MG63 (cell line): ENCODE measurements at regions not wholly inside any gene's neighbourhood (a gene's known extent, or its start where the extent isn't known, plus 50 kb on each side); places are given as distances from the start of the nearest gene placed in this dataset.

Experiments
- DNase-seq: peaks from one replicate; pipeline ENCODE4 v3.0.0-alpha.2; 2020
- H3K27me3 ChIP-seq: fragments of 250-450 bp; sonication (Bioruptor Pico); 2 replicates; pipeline ENCODE4 v1.5.1; 2020; ENCODE audit warnings: mild to moderate bottlenecking, moderate library complexity
- H3K36me3 ChIP-seq: fragments of 250-450 bp; sonication (Bioruptor Pico); 2 replicates; pipeline ENCODE4 v1.5.1; 2020; ENCODE audit warnings: mild to moderate bottlenecking, moderate library complexity
- H3K4me3 ChIP-seq: fragments of 250-450 bp; sonication (Bioruptor Pico); 2 replicates; pipeline ENCODE4 v1.5.1; 2020; ENCODE audit warnings: mild to moderate bottlenecking, moderate library complexity
- H3K9me3 ChIP-seq: fragments of 250-450 bp; sonication (Bioruptor Pico); 2 replicates; pipeline ENCODE4 v1.5.1; 2020; ENCODE audit warnings: mild to moderate bottlenecking, moderate library complexity

DNA sequence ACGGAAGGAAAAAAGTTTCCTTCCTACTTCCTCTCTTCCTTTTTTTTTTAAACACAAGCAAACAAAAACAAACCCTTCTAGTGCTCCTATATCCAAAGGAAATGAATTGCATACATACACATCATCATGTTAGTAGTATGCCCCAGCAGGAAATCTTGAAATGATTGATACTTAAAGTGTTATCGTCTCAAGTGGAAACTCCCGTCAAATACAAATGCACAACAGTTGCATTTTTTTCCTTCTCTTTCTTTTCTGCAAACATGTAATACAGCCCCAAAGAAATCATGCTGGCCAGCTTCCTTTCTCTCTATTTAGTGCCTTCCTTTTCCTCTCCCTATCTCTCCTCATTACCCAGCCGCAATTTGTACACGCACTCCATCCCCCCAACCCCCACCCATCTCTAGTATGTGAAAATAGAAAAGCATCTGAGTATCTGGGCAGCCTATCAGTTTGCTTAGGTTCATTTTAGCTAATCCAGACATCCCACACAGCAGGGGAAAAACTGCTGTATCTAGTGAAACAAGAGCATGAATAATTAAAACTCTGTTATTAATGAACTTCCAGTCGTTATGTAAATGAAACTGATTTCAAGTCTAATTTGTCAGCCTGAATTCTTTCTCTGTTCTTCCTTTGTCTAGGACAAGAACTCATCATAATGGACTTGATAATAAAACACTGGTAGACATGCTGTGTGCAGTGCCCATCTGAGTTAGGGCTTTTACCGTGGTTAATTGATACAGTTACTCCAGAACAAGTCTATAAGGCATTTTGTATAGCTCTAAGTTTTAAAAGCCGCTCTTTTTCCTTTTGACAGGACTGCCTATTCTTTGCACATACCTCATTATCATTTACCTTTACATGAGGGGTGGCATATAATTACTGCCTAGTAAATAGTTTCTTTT, 336.5 kb upstream of the ADGRL2 start:
- no peak overlapping the region for H3K4me3 ChIP-seq
- no peak for DNase-seq
- H3K27me3 ChIP-seq, result no peaks in the 10 kb centered on the region
- H3K9me3 ChIP-seq, result no peaks in the 10 kb centered on the region
- H3K36me3 ChIP-seq, result no peaks in the 10 kb centered on the region

DNA sequence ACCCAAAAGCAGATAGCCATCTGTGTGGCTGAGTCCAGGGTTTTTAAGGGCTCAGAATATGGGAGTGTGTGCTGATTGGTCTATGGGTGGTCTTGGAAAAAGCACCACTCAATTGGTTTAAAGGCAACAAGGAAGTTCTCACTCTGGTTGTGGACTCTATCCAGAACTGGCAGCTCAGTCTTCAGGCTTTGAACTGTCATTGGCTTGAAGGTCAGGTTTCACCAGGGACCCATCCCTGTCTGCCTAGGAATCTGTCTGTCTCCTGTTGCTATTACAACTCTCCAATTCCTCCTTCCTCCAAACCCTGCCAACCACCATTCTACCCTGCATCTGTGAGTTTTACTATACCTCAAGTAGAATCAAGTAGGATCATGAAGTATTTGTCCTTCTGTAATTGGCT, 341.7 kb upstream of the ADGRL2 start:
- DNase-seq, result no peak
- H3K4me3 ChIP-seq, result no peak overlapping the region
- H3K9me3 ChIP-seq, result no peaks in the 10 kb centered on the region
- H3K36me3 ChIP-seq, result no peaks in the 10 kb centered on the region
- no peaks in the 10 kb centered on the region for H3K27me3 ChIP-seq

DNA sequence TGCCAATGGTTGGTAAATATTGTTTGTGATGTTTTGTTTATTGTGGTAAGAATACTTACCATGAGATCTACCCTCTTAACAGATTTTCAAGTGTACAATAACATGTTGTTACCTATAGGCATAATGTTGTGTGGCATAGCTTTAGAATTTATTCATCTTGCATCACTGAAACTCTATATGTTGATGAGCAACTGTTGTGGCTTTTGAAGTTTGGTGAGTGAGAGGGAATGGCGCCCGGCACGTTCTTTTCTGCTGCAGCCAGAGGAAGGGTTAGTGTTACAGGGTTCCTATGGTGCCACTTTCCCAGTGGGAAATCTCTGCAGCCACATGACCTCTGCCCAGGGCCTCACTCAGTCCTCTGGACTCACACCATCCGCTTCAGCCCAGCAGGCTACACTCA, 342.5 kb upstream of the ADGRL2 start:
- Histone ChIP-seq H3K9me3 (no peaks in the 10 kb centered on the region), H3K27me3 (no peaks in the 10 kb centered on the region), H3K4me3 (no peak overlapping the region), H3K36me3 (no peaks in the 10 kb centered on the region)
- DNase-seq, result no peak

DNA sequence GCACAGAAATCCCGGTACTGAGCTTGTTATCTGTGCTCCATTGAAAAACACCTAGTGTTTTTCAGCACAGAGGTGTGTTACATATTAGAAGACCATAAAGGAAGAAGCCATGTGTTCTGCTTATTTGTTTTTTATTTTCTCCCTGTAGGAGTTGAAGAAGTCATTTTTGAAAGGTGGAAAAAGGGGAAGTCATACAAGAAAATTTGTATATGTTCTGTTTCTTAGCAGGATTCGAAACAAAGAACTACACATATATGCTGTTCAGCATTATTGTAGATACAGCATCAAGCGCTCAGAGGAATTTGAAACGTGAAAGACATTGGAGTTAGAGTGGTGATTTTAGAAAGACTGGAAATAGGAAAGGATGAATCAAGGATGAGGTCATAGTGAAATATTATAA, 345.3 kb upstream of the ADGRL2 start:
- DNase-seq, result no peak
- H3K4me3 ChIP-seq, result no peak overlapping the region
- no peaks in the 10 kb centered on the region for H3K36me3 ChIP-seq

DNA sequence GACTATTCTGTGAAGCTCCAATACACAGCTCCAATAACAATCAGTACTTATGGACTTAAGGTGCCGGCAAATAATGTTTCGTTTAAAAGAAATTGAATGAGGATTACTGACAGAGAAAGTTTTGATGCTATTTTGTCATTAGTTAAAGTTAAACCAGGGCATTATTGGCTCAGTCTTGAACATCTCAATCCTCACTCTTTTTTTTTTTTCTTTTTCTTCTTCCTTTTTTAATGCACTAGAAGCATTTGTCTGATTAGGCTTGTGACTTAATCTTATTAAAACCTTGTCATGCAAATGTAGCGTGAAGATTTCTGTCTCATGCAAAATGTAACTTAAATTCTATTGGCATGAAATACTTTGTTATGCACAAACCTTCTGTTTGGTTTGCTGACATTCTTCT, 346.8 kb upstream of the ADGRL2 start:
- no peaks in the 10 kb centered on the region for H3K27me3 ChIP-seq
- H3K9me3 ChIP-seq, result no peaks in the 10 kb centered on the region
- DNase-seq, result no peak
- H3K4me3 ChIP-seq, result no peak overlapping the region
- H3K36me3 ChIP-seq, result no peaks in the 10 kb centered on the region

More for the DNA sequence above, 345.3 kb upstream of the ADGRL2 start:
- Histone ChIP-seq H3K9me3 (no peaks in the 10 kb centered on the region), H3K27me3 (no peaks in the 10 kb centered on the region)

DNA sequence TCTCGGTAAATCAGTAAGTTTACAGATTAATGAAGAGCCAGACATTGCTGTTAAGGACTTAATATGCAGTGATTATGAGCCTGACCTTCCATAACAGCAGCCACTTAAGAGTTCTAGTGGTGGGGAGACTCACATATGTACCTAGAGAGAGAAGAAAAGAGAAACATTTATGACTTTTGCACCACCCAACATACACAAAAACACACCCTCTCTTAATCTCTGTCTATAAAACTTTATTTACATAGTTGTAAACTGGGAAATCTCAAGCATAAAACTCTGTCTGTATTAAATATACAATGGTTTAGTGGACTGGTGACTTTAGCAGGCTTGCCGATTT, 347.4 kb upstream of the ADGRL2 start:
- no peak for DNase-seq
- H3K27me3 ChIP-seq, result no peaks in the 10 kb centered on the region

DNA sequence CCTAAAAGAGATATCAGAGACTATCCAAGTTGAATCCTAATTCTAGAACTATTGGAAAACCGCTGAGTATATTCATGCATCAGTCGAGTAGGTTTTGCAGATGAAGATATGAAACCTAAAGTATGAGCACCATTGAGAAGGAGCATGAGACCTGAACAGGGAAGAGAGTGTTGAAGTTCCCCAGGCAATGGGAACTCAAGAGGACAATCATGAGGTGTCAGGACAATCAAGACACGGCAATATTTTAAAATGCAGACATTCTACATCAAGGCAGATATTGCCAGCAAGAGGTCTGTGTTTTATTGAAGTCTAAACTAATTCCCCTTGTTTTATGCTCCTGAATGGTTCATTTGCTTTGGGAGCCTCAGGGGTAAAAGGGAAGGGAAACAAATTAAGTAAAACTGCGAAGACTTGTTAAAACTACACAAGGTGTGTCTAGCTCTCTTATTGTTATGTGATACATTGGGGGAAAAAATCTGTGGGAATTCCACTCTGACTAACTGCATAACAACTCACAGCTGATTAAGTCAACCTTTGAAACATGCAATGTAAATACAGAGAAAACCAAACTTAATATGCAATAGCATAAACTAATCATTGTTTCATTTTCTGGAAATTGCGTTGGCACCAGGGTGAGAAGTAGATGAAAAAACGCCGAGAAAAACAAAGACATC, 347.9 kb upstream of the ADGRL2 start:
- no peaks in the 10 kb centered on the region for H3K9me3 ChIP-seq
- no peak overlapping the region for H3K4me3 ChIP-seq
- no peak for DNase-seq
- no peaks in the 10 kb centered on the region for H3K27me3 ChIP-seq
- no peaks in the 10 kb centered on the region for H3K36me3 ChIP-seq

More for the DNA sequence above, 347.4 kb upstream of the ADGRL2 start:
- Histone ChIP-seq H3K36me3 (no peaks in the 10 kb centered on the region), H3K4me3 (no peak overlapping the region), H3K9me3 (no peaks in the 10 kb centered on the region)

DNA sequence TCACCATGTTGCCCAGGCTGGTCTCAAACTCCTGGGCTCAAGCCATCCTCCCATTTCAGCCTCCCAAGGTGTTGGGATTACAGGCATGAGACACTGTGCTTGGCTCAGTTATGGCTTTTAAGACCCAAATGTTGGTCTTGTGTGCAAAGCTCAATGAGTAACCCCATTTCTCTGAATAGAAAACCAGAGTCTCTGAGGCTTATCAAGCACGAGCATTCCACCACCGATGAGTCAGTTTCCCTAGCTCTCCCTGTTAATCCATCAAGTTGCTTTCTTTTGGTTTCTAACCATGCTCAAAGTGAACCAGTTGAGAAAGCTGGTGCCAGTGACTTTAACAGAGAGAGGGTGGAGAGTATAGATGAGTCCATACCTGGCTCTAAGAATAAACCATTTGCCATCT, 350.9 kb upstream of the ADGRL2 start:
- DNase-seq, result no peak
- Histone ChIP-seq H3K36me3 (no peaks in the 10 kb centered on the region), H3K4me3 (no peak overlapping the region), H3K27me3 (no peaks in the 10 kb centered on the region), H3K9me3 (no peaks in the 10 kb centered on the region)

DNA sequence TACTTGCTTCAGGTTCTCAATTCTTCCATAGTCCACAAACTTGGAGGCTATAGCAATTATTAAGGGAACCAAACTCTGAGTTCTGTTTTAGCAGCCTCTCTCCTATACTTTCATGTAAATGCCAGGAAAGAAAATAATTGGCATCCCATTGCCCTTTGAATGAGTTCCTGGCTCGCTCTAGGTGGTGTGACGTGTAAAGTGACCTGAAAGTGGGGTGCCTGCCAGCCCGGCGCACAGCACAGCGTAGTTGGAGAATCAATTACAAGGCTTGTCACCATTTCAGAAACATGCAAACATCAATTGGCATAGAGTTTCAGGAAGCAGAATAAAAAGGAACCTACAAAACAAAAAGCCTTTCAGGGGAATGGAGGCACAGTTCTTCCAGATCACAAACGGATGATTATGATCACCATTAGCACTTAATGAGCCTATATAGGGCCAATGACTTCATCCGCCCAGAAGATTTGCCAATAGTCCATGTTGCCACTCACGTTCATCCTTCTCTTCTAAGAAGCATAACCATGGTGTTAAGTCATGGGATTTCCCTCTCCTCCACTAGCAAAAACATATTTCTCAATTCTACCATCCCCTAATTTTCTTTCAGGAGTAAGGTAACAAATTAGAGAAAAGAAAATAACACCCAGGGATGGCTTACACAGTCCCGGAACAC, 354.6 kb upstream of the ADGRL2 start:
- no peak overlapping the region for H3K4me3 ChIP-seq
- H3K36me3 ChIP-seq, result no peaks in the 10 kb centered on the region
- H3K27me3 ChIP-seq, result no peaks in the 10 kb centered on the region
- no peak for DNase-seq
- no peaks in the 10 kb centered on the region for H3K9me3 ChIP-seq

DNA sequence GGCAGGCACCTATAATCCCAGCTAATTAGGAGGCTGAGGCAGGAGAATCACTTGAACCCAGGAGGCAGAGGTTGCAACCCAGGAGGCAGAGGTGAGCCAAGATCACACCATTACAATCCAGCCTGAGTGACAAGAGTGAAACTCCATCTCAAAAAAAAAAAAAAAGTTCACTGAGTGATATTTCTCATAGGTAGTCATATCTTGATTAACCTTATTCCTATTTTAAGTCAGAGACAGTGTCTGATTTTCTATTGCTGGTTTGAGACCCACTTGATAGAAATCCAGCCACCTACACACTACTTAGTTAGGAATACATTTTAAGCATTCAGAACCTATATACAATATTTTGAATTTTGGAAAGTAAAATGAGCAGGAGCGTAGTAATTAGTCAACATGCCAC, 357.4 kb upstream of the ADGRL2 start:
- no peak for DNase-seq
- H3K4me3 ChIP-seq, result no peak overlapping the region
- H3K27me3 ChIP-seq, result no peaks in the 10 kb centered on the region
- H3K36me3 ChIP-seq, result no peaks in the 10 kb centered on the region
- H3K9me3 ChIP-seq, result no peaks in the 10 kb centered on the region

DNA sequence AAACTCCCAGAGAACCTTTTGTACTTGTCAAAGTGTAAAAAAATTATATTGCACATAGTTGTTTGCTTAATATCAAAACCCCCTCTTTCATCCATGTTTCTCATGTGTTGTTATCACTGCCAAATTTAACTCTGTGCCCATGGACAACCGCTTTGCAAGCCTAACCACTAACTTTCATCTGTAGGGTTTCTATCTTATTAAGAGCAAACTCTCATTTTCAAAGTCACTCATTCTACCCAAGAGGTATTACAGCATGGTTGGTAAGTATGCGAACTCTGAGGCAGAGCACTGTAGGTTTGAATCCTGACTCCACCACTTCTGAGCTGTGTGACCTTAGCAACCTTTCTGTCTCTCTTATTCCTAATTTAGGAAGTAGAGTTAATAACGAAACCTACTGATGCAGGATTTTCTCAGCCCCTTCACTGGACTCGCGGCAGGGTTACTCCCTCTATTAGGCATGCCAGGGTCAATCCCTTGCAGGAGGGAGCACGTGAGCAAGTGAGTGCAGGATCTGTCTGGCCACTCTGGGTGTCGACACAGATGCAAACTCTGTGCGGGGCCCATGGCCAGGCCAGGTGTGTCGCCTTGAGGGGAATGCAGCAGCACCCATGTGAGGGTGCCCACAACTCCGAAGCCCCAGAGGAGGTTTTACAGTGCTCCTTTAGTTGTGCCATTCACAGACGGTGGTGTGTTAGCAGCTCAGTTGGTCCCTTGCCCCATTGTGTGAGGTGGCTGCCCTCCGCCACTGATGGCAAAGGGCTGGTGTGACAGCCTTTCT, 361.5 kb upstream of the ADGRL2 start:
- Histone ChIP-seq H3K4me3 (no peak overlapping the region), H3K9me3 (no peaks in the 10 kb centered on the region), H3K27me3 (no peaks in the 10 kb centered on the region), H3K36me3 (no peaks in the 10 kb centered on the region)
- no peak for DNase-seq

DNA sequence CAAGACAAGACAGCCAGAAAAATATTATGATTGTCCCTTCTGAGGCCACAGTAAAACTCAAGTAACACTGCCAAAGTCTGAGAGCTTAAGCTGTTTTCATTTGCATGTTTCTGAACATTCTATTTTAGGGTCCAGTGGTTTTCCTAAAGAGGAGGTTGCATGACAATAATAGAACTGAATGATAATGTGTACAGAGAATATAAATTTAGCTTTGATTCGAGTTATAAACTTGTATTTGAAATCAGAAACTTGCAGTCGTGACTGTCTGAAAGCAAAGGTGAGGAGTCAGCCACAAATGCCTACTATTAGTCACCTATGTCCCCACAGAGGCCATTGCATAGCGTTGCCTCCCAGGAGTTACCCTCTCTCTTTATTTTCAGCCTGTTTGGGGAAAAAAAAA, 363.1 kb upstream of the ADGRL2 start:
- no peaks in the 10 kb centered on the region for H3K27me3 ChIP-seq
- DNase-seq, result no peak
- H3K4me3 ChIP-seq, result no peak overlapping the region
- no peaks in the 10 kb centered on the region for H3K36me3 ChIP-seq
- H3K9me3 ChIP-seq, result no peaks in the 10 kb centered on the region

DNA sequence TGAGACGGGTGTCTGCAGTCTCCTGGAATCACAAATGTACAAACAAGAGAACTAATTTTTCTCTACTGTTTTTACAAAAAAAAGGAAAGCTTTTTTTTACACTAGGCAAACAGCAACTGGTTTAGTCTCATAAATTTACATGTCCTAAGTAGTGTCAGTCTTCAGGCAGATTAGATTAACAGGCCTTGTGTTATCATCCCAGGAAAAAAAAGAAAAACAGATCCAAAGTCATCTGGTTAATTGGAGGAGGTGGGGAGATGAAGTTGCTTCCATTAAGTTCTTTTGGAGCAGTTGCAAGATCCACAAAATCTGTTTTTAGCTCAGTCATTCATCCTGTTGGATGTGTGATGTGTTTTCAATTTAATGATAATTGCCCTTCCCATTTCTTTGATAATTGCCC, 363.5 kb upstream of the ADGRL2 start:
- no peaks in the 10 kb centered on the region for H3K9me3 ChIP-seq
- DNase-seq, result no peak
- no peak overlapping the region for H3K4me3 ChIP-seq
- H3K27me3 ChIP-seq, result no peaks in the 10 kb centered on the region
- H3K36me3 ChIP-seq, result no peaks in the 10 kb centered on the region

DNA sequence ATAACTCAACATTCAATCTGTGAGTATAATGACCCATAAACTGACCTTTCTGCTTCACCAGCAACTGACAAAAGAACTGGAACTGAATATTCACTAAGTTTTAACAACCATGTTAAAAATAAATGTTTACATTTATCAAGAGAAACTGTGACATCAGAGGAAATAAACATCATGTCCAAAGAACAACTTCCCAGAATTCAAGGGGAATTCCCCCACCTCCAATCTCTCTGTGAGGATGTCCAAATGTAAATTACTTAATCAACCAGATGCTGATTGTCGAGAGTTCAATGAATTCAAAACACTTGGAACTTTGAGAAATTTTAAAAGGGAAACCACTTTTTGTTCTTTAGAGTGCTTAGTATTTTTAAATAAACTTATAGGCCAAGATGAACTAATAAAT, 365.6 kb upstream of the ADGRL2 start:
- Histone ChIP-seq H3K27me3 (no peaks in the 10 kb centered on the region), H3K36me3 (no peaks in the 10 kb centered on the region), H3K9me3 (no peaks in the 10 kb centered on the region), H3K4me3 (no peak overlapping the region)
- DNase-seq, result no peak

DNA sequence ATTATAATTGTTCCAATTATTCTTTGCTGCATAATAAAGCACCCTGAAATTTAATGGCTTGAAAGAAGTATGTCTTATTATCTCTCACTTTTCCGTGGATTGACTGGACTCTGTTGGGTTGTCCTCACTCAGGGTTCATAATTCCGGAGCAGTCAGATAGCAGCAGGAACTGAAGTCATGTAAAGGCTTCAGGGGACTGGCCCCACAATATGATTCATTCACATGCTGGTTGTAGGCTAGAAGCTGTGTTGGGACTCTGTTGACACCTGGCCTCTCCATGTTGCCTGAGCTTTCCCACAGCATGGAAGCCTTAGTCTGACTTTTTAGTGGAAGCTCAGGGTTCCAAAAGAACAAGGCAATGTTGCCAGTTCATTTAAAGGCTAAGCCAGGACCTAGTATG, 367.1 kb upstream of the ADGRL2 start:
- DNase-seq, result no peak
- Histone ChIP-seq H3K27me3 (no peaks in the 10 kb centered on the region), H3K4me3 (no peak overlapping the region), H3K36me3 (no peaks in the 10 kb centered on the region), H3K9me3 (no peaks in the 10 kb centered on the region)

DNA sequence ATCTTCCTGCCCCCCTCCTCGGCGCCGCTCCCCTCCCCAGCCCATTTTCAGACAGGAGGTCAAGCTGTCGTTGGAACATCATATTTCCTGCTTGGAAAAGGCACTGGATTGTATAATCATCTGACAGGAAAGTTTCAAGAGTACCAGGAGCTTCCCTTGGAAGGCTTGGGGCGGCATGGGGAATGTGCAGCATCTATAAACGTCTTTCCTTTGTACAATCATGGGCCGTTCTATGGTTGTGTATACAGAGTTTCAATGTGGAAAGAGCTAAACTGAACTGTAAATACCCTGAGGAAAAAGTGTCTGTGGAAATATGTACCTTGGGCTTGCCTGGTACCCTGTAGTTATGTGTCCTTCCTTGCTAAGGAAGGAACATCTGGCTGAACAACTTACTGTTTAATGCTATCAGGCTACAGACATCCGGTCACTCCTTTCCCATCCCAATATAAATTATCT, 368.1 kb upstream of the ADGRL2 start:
- DNase-seq, result no peak
- H3K36me3 ChIP-seq, result no peaks in the 10 kb centered on the region
- no peaks in the 10 kb centered on the region for H3K9me3 ChIP-seq
- no peak overlapping the region for H3K4me3 ChIP-seq
- no peaks in the 10 kb centered on the region for H3K27me3 ChIP-seq

DNA sequence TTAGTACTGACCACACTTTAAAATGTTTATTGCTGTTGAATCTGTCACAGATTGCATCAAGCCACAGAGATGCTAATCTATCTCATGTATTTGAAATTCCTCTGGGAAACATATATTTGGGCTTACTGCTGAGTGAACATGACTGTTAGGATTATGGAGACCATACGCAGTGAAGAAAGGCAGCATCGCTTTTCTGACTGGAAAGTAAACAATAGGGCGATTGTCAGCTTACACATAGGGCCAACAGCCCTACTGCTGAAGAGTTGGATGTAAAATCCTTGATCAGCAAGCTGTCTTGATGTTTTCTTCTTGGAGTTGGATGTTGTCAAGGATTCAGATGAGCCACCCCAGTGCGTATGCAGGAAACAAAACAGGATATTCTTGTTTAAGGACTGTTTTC, 368.7 kb upstream of the ADGRL2 start:
- Histone ChIP-seq H3K36me3 (no peaks in the 10 kb centered on the region), H3K27me3 (no peaks in the 10 kb centered on the region), H3K4me3 (no peak overlapping the region), H3K9me3 (no peaks in the 10 kb centered on the region)
- no peak for DNase-seq
